Keratinocyte (primary cell): ENCODE measurements at regions not wholly inside any gene's neighbourhood (a gene's known extent, or its start where the extent isn't known, plus 50 kb on each side); places are given as distances from the start of the nearest gene placed in this dataset.

Experiments used
- DNase-seq: peaks from one replicate; pipeline ENCODE4 v3.0.0-alpha.2; 2011; ENCODE audit warnings: low read depth, missing footprints, low spot score
- FAIRE-seq: peaks from 2 replicates; lab custom pipeline; 2011; peaks lifted over from hg19 to GRCh38; lab: Jason Lieb, UNC
- H2AFZ ChIP-seq: 2 replicates; pipeline ENCODE4 v1.6.0; 2012; ENCODE audit warnings: low read length, control low read depth, inconsistent platforms; ENCODE audit not compliant: control insufficient read depth
- H3K27ac ChIP-seq: 2 replicates; pipeline ENCODE4 v1.5.1; 2011; ENCODE audit warnings: low read length; ENCODE audit not compliant: control insufficient read depth, insufficient read depth
- H3K27me3 ChIP-seq: 3 replicates; pipeline ENCODE4 v1.6.0; 2011; ENCODE audit warnings: low read length; ENCODE audit not compliant: control insufficient read depth, insufficient read depth; ENCODE audit errors: extremely low read depth
- H3K36me3 ChIP-seq, 2 experiments: 2 replicates in 1 of 2; 3 replicates in 1 of 2; pipeline ENCODE4 v1.5.1; 2011; ENCODE audit warnings: low read length in 2 of 2, mild to moderate bottlenecking in 1 of 2; ENCODE audit not compliant: control insufficient read depth in 2 of 2, insufficient read depth in 2 of 2; ENCODE audit errors: extremely low read depth in 1 of 2
- H3K4me1 ChIP-seq: 3 replicates; pipeline ENCODE4 v1.5.1; 2011; ENCODE audit warnings: low read length; ENCODE audit not compliant: control insufficient read depth, insufficient read depth; ENCODE audit errors: extremely low read depth
- H3K4me2 ChIP-seq: 3 replicates; pipeline ENCODE4 v1.6.0; 2011; ENCODE audit warnings: low read depth, low read length; ENCODE audit not compliant: control insufficient read depth, insufficient read depth; ENCODE audit errors: extremely low read depth
- H3K4me3 ChIP-seq, 3 experiments: fragments of 200-600 bp in 1 of 3; sonication (generic) in 1 of 3; 2 replicates in 2 of 3; 3 replicates in 1 of 3; pipeline ENCODE4 v1.5.1; 2011 to 2016; ENCODE audit warnings: low read length in 3 of 3, mild to moderate bottlenecking in 3 of 3, control low read depth in 2 of 3, inconsistent platforms in 1 of 3, low read depth in 1 of 3, mixed read lengths in 1 of 3, mixed run types in 1 of 3, moderate library complexity in 1 of 3; ENCODE audit not compliant: control insufficient read depth in 2 of 3, insufficient read depth in 2 of 3; ENCODE audit errors: extremely low read depth in 1 of 3
- H3K79me2 ChIP-seq: 2 replicates; pipeline ENCODE4 v1.6.0; 2012; ENCODE audit warnings: low read length; ENCODE audit not compliant: control insufficient read depth, insufficient read depth
- H3K9ac ChIP-seq: 3 replicates; pipeline ENCODE4 v1.6.0; 2011; ENCODE audit warnings: low read length; ENCODE audit not compliant: control insufficient read depth, insufficient read depth; ENCODE audit errors: extremely low read depth
- H3K9me1 ChIP-seq: 3 replicates; pipeline ENCODE4 v1.6.0; 2011; ENCODE audit warnings: low read length; ENCODE audit not compliant: control insufficient read depth, insufficient read depth; ENCODE audit errors: extremely low read depth
- H3K9me3 ChIP-seq: 2 replicates; pipeline ENCODE4 v1.5.1; 2012; ENCODE audit warnings: low read depth, low read length; ENCODE audit not compliant: control insufficient read depth
- H4K20me1 ChIP-seq: 3 replicates; pipeline ENCODE4 v1.6.0; 2011; ENCODE audit warnings: low read length; ENCODE audit not compliant: control insufficient read depth, insufficient read depth; ENCODE audit errors: extremely low read depth
- CTCF ChIP-seq, 3 experiments: IDR thresholded peaks in 1 of 3; conservative IDR thresholded peaks in 1 of 3; optimal IDR thresholded peaks in 1 of 3; 2 replicates in 2 of 3; 3 replicates in 1 of 3; pipeline versions ENCODE3 to v1.5.1; 2011; ENCODE audit warnings: low read length in 3 of 3, mild to moderate bottlenecking in 3 of 3, moderate library complexity in 2 of 3, control low read depth in 1 of 3, inconsistent platforms in 1 of 3; ENCODE audit not compliant: insufficient read depth in 2 of 3; ENCODE audit errors: extremely low read depth in 1 of 3
- EZH2 ChIP-seq: IDR thresholded peaks from one replicate; pipeline ENCODE4 v1.6.1; 2012; ENCODE audit warnings: inconsistent platforms, mild to moderate bottlenecking, low read length, moderate library complexity
- dilution Hi-C: fragments of 300-500 bp; cut with MboI; formaldehyde crosslinking; loops from one replicate; pipeline ENCODE4 v1.7.0; 2020; ENCODE audit warnings: low sequenced_read_pairs; ENCODE audit not compliant: extremely low pct_ligation_motif_present

GRCh38 chr5:155625897-155626543, 612.5 kb downstream of the KIF4B start:
- no peaks in the 10 kb centered on the region for H3K36me3 ChIP-seq
- FAIRE-seq, result no peak
- H3K27me3 ChIP-seq, result no peaks in the 10 kb centered on the region

DNA sequence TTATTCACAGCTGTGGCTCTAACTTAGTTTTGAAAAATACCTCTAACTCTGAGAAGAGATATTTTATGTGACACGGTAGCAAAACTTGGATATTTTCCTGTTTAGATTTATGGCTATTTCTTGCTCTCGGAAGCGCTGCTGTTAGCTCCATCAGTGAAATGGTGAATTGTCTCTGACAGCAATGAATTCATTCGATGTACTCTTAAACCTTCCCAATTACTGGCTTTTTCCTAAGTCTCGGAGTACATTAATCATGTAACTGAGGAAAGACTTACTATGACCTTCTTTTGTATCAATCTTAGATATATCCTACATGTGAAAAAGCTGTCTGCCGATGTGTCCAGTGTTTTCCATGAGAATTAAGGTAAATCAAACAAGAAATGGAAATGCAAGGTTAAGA, 613.0 kb downstream of the KIF4B start:
- Histone ChIP-seq H3K4me3 (no peak overlapping the region), H3K79me2 (no peaks in the 10 kb centered on the region), H2AFZ (no peak overlapping the region), H3K9me3 (no peaks in the 10 kb centered on the region), H3K4me2 (no peak overlapping the region), H4K20me1 (no peaks in the 10 kb centered on the region), H3K27ac (no peak overlapping the region), H3K27me3 (no peaks in the 10 kb centered on the region), H3K9ac (no peak overlapping the region), H3K4me1 (peaks cover 6% of the 10 kb centered on the region), H3K9me1 (no peaks in the 10 kb centered on the region), H3K36me3 (no peaks in the 10 kb centered on the region)
- DNase-seq (no peak), FAIRE-seq (no peak)
- TF ChIP-seq CTCF (optimal IDR thresholded peaks at IDR 0.05 in 1 of 3, IDR thresholded peaks at IDR 0.05 in 1 of 3, conservative IDR thresholded peaks at IDR 0.05 in 1 of 3; ENCODE audit: extremely low read depth in 1 of 3, insufficient read depth in 2 of 3, low read length in 3 of 3), result no peak
- no peak for TF ChIP-seq EZH2
- dilution Hi-C loops, result no loop called here

More at GRCh38 chr5:155625897-155626543, 612.5 kb downstream of the KIF4B start:
- no peak for DNase-seq
- Histone ChIP-seq H3K9me1 (no peaks in the 10 kb centered on the region), H3K9ac (no peak overlapping the region), H3K79me2 (no peaks in the 10 kb centered on the region), H3K27ac (no peak overlapping the region), H3K4me1 (peaks cover 3% of the 10 kb centered on the region), H3K4me3 (no peak overlapping the region), H3K4me2 (no peak overlapping the region), H3K9me3 (no peaks in the 10 kb centered on the region), H4K20me1 (no peaks in the 10 kb centered on the region), H2AFZ (no peak overlapping the region)
- no peak for TF ChIP-seq CTCF (optimal IDR thresholded peaks at IDR 0.05 in 1 of 3, IDR thresholded peaks at IDR 0.05 in 1 of 3, conservative IDR thresholded peaks at IDR 0.05 in 1 of 3; ENCODE audit: extremely low read depth in 1 of 3, insufficient read depth in 2 of 3, low read length in 3 of 3)
- no peak for TF ChIP-seq EZH2
- dilution Hi-C loops, result no loop called here
